Colonic mucosa (tissue), 4 donors: ENCODE measurements at regions not wholly inside any gene's neighbourhood (a gene's known extent, or its start where the extent isn't known, plus 50 kb on each side); places are given as distances from the start of the nearest gene placed in this dataset.
"Not testable (repeated sequence)": the region's sequence is repeated elsewhere in the genome, so short reads cannot be mapped to it uniquely, and the experiment has no call there.

Source experiments
- DNase-seq: peaks from one replicate; pipeline ENCODE4 v3.0.0-alpha.2; 2020
- H3K27ac ChIP-seq: fragments of 200-600 bp; one replicate; pipeline ENCODE4 v1.8.0; 2021
- H3K27me3 ChIP-seq: fragments of 200-600 bp; one replicate; pipeline ENCODE4 v1.8.0; 2021
- H3K36me3 ChIP-seq: fragments of 200-600 bp; one replicate; pipeline ENCODE4 v1.8.0; 2021
- H3K4me1 ChIP-seq: fragments of 200-600 bp; one replicate; pipeline ENCODE4 v1.8.0; 2021; ENCODE audit warnings: mild to moderate bottlenecking
- H3K4me3 ChIP-seq: fragments of 200-600 bp; one replicate; pipeline ENCODE4 v1.8.0; 2021
- H3K9ac ChIP-seq, 2 donors: one replicate each; pipeline ENCODE4 v1.7.0; 2013; ENCODE audit warnings: control low read depth in 2 of 2, low read depth in 2 of 2, low read length in 2 of 2
- H3K9me3 ChIP-seq: fragments of 200-600 bp; one replicate; pipeline ENCODE4 v1.8.0; 2021
- intact Hi-C: fragments of 100-400 bp; cut with DNase I; formaldehyde crosslinking; loops from one replicate; pipeline ENCODE4 v1.14.1; 2022
- TF ChIP-seq, protein P1 (sequence below): fragments of 200-600 bp; IDR thresholded peaks from one replicate; pipeline ENCODE4 v1.8.0; 2022; ENCODE audit warnings: antibody characterized with exemption, mild to moderate bottlenecking
- donor health status: healthy.
- donor health status: DM: no; HTN: no; CAD: no.
- donor health status: DM: no; HTN: no; CAD: no.

GRCh38 chr3:182644013-182644412, 149.3 kb upstream of the ATP11B start:
- DNase-seq: no peak
- H3K27ac ChIP-seq: peak overlapping the region; percentile 80
- no peaks in the 10 kb centered on the region for H3K4me1 ChIP-seq
- H3K9ac ChIP-seq: no peak overlapping the region
- TF ChIP-seq, protein P1, sequence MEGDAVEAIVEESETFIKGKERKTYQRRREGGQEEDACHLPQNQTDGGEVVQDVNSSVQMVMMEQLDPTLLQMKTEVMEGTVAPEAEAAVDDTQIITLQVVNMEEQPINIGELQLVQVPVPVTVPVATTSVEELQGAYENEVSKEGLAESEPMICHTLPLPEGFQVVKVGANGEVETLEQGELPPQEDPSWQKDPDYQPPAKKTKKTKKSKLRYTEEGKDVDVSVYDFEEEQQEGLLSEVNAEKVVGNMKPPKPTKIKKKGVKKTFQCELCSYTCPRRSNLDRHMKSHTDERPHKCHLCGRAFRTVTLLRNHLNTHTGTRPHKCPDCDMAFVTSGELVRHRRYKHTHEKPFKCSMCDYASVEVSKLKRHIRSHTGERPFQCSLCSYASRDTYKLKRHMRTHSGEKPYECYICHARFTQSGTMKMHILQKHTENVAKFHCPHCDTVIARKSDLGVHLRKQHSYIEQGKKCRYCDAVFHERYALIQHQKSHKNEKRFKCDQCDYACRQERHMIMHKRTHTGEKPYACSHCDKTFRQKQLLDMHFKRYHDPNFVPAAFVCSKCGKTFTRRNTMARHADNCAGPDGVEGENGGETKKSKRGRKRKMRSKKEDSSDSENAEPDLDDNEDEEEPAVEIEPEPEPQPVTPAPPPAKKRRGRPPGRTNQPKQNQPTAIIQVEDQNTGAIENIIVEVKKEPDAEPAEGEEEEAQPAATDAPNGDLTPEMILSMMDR: no peak
- H3K27me3 ChIP-seq: no peaks in the 10 kb centered on the region
- intact Hi-C loops: no loop called here
- H3K9me3 ChIP-seq: no peaks in the 10 kb centered on the region
- no peak overlapping the region for H3K4me3 ChIP-seq
- no peaks in the 10 kb centered on the region for H3K36me3 ChIP-seq

DNA sequence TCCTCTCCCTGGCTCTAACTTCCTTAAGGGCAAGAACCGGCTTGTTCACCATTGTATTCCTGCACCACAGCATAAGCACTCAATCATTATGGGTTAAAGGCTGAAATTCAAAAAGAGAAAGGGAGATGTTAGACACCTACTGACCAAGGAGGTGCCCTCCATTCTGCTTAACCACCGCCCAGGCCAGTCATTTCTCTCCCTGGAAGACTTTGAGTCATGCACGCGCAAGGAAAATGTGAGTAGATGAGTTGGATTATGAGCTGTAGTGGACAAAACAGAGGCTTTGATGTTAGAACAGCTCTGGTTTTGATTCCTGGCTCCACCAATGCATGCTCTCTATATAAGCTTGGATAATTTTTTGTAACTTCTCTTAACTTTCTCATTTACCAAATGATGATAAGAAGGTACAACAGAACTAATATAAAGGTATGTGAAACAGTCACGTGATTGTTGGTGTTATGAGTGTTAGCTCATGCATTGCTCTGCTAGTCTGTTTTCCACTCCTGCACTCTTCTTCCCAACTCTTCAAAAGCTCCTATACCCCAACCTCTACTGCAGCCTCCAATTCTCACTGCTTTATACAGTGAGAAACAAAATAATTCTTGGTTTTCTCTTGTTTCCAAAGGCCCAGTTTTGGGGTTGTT, 148.4 kb upstream of the ATP11B start:
- no peaks in the 10 kb centered on the region for H3K9me3 ChIP-seq
- H3K27ac ChIP-seq: peak overlapping the region; percentile 80
- no peaks in the 10 kb centered on the region for H3K4me1 ChIP-seq
- H3K4me3 ChIP-seq: no peak overlapping the region
- intact Hi-C loops: no loop called here
- TF ChIP-seq, protein P1: no peak
- H3K27me3 ChIP-seq: no peaks in the 10 kb centered on the region
- no peak overlapping the region for H3K9ac ChIP-seq
- no peaks in the 10 kb centered on the region for H3K36me3 ChIP-seq
- DNase-seq: no peak

- H3K4me1 ChIP-seq: no peaks in the 10 kb centered on the region
- H3K36me3 ChIP-seq: no peaks in the 10 kb centered on the region
- H3K9ac ChIP-seq: peak overlapping the region in 1 of 2 donors; percentile 51
- H3K9me3 ChIP-seq: no peaks in the 10 kb centered on the region
- no peaks in the 10 kb centered on the region for H3K27me3 ChIP-seq
- TF ChIP-seq, protein P1: no peak
- peak overlapping the region; percentile 19 for H3K27ac ChIP-seq
- H3K4me3 ChIP-seq: no peak overlapping the region
- intact Hi-C loops: no loop called here
- DNase-seq: no peak
Observed at GRCh38 chr3:182650568-182651128, 142.7 kb upstream of the ATP11B start.

GRCh38 chr3:182651461-182651860, 141.8 kb upstream of the ATP11B start:
- no peaks in the 10 kb centered on the region for H3K9me3 ChIP-seq
- no peak overlapping the region for H3K9ac ChIP-seq
- no peak overlapping the region for H3K4me3 ChIP-seq
- H3K4me1 ChIP-seq: no peaks in the 10 kb centered on the region
- DNase-seq: peak; percentile 74
- no peaks in the 10 kb centered on the region for H3K36me3 ChIP-seq
- TF ChIP-seq, protein P1: no peak
- H3K27me3 ChIP-seq: no peaks in the 10 kb centered on the region
- H3K27ac ChIP-seq: peak overlapping the region; percentile 19
- intact Hi-C loops: no loop called here

- DNase-seq, H3K4me1 ChIP-seq, H3K27ac ChIP-seq, H3K36me3 ChIP-seq, H3K9me3 ChIP-seq, H3K27me3 ChIP-seq, H3K9ac ChIP-seq, H3K4me3 ChIP-seq, intact Hi-C loops: not testable (repeated sequence)
Observed at GRCh38 chr3:182653065-182653464, 140.2 kb upstream of the ATP11B start.

- no peak for DNase-seq
Observed at GRCh38 chr3:182668541-182668940, 124.8 kb upstream of the ATP11B start.

More at GRCh38 chr3:182668541-182668940, 124.8 kb upstream of the ATP11B start:
- TF ChIP-seq, protein P1: no peak
- Histone ChIP-seq H3K9ac (no peak overlapping the region), H3K27ac (no peak overlapping the region), H3K36me3 (no peaks in the 10 kb centered on the region), H3K4me1 (no peaks in the 10 kb centered on the region), H3K4me3 (no peak overlapping the region), H3K9me3 (no peaks in the 10 kb centered on the region), H3K27me3 (peaks cover 3% of the 10 kb centered on the region)
- intact Hi-C loops: no loop called here
